ENCODE measurements at regions not wholly inside any gene's neighbourhood (a gene's known extent, or its start where the extent isn't known, plus 50 kb on each side); places are given as distances from the start of the nearest gene placed in this dataset.

GRCh38 chr12:61750604-61751003 lies 509.6 kb upstream of the USP15 start:
- ChIA-PET POLR2A (no interaction called here), CTCF (no interaction called here)
- H3K36me3 Mint-ChIP-seq (ENCODE audit: low read depth): no peaks in the 10 kb centered on the region
- no peak overlapping the region for H3K27ac Mint-ChIP-seq
- Histone ChIP-seq H3K9me3 (ENCODE audit: control insufficient read depth in 1 of 2, insufficient read depth in 1 of 2, low read length in 2 of 2) (no peaks in the 10 kb centered on the region), H3K4me3 (ENCODE audit: low read length) (no peak overlapping the region), H3K27me3 (ENCODE audit: control insufficient read depth in 1 of 2, insufficient read depth in 2 of 2, low read length in 2 of 2) (no peaks in the 10 kb centered on the region), H3K27ac (ENCODE audit: low read depth in 1 of 2, low read length in 2 of 2) (no peak overlapping the region), H3K36me3 (ENCODE audit: insufficient read depth, low read length) (no peaks in the 10 kb centered on the region), H3K4me1 (ENCODE audit: insufficient read depth, low read length) (no peaks in the 10 kb centered on the region)
- H3K4me1 Mint-ChIP-seq (ENCODE audit: low read depth): no peaks in the 10 kb centered on the region
- no peak overlapping the region for H3K4me3 Mint-ChIP-seq
- no peaks in the 10 kb centered on the region for H3K9me3 Mint-ChIP-seq
- DNase-seq (no peak), ATAC-seq (ENCODE audit: poor library complexity) (no peak)
- TF ChIP-seq CTCF (IDR thresholded peaks at IDR 0.05): no peak
- intact Hi-C loops (cut with DNase I, micrococcal nuclease): no loop called here
- H3K27me3 Mint-ChIP-seq: no peaks in the 10 kb centered on the region

- Mint-ChIP-seq H3K9me3 (no peaks in the 10 kb centered on the region), H3K4me3 (no peak overlapping the region), H3K27me3 (no peaks in the 10 kb centered on the region), H3K4me1 (ENCODE audit: low read depth) (no peaks in the 10 kb centered on the region), H3K27ac (no peak overlapping the region), H3K36me3 (ENCODE audit: low read depth) (no peaks in the 10 kb centered on the region)
- no peak for DNase-seq
- H3K4me3 ChIP-seq (ENCODE audit: low read length): no peak overlapping the region
- no peaks in the 10 kb centered on the region for H3K36me3 ChIP-seq (ENCODE audit: insufficient read depth, low read length)
- ChIA-PET CTCF (no interaction called here), POLR2A (no interaction called here)
- H3K9me3 ChIP-seq (ENCODE audit: control insufficient read depth in 1 of 2, insufficient read depth in 1 of 2, low read length in 2 of 2): no peaks in the 10 kb centered on the region
- no peak overlapping the region for H3K27ac ChIP-seq (ENCODE audit: low read depth in 1 of 2, low read length in 2 of 2)
- ATAC-seq (ENCODE audit: poor library complexity): no peak
- TF ChIP-seq CTCF (IDR thresholded peaks at IDR 0.05): no peak
- intact Hi-C loops (cut with DNase I, micrococcal nuclease): no loop called here
- no peaks in the 10 kb centered on the region for H3K4me1 ChIP-seq (ENCODE audit: insufficient read depth, low read length)
- no peaks in the 10 kb centered on the region for H3K27me3 ChIP-seq (ENCODE audit: control insufficient read depth in 1 of 2, insufficient read depth in 2 of 2, low read length in 2 of 2)
Measured at GRCh38 chr12:61754214-61754613, 506.0 kb upstream of the USP15 start.

DNA sequence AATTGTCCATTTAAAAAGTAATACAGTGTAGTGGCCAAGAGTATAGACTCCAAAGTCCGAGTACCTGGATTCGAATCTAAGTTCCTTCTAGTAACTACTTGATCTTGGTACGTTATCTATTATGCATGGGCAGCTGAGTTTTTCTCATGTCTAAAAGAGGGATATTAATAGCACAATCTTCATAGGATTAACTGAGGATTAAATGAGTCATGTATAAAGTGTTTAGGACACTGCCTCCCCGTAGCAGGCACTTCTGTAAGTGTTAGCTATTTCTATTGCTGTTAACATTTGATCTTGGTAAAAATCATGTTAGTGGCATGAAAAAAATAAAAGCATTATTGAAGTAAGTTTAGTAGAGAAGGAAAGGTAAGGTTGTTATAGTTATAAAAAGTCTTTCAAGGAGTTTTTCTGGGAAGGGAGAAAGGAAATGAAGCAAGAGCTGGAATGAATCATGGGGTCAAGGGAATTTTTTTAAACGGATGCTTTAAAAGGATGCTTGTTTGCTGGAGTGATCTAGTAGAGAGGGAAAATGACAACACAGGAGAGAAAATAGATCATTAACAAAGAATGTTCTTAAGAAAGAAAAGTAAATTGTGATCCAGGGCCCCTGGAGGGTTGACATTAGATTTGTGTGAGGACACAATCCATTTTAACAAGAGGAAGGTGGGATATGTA lies 502.2 kb upstream of the USP15 start:
- intact Hi-C loops (cut with DNase I, micrococcal nuclease): no loop called here
- POLR2A ChIA-PET: no interaction called here
- no peaks in the 10 kb centered on the region for H3K36me3 ChIP-seq (ENCODE audit: insufficient read depth, low read length)

More for the DNA sequence above, 502.2 kb upstream of the USP15 start:
- Histone ChIP-seq H3K4me3 (ENCODE audit: low read length) (no peak overlapping the region), H3K4me1 (ENCODE audit: insufficient read depth, low read length) (no peaks in the 10 kb centered on the region), H3K27me3 (ENCODE audit: control insufficient read depth in 1 of 2, insufficient read depth in 2 of 2, low read length in 2 of 2) (no peaks in the 10 kb centered on the region), H3K9me3 (ENCODE audit: control insufficient read depth in 1 of 2, insufficient read depth in 1 of 2, low read length in 2 of 2) (no peaks in the 10 kb centered on the region), H3K27ac (ENCODE audit: low read depth in 1 of 2, low read length in 2 of 2) (no peak overlapping the region)
- Mint-ChIP-seq H3K4me1 (ENCODE audit: low read depth) (no peaks in the 10 kb centered on the region), H3K27me3 (no peaks in the 10 kb centered on the region), H3K9me3 (no peaks in the 10 kb centered on the region), H3K27ac (no peak overlapping the region), H3K4me3 (no peak overlapping the region), H3K36me3 (ENCODE audit: low read depth) (no peaks in the 10 kb centered on the region)
- no peak for ATAC-seq (ENCODE audit: poor library complexity)
- TF ChIP-seq CTCF (IDR thresholded peaks at IDR 0.05): no peak
- no peak for DNase-seq
- CTCF ChIA-PET: no interaction called here
